K562 (cell line): ENCODE measurements at regions not wholly inside any gene's neighbourhood (a gene's known extent, or its start where the extent isn't known, plus 50 kb on each side); places are given as distances from the start of the nearest gene placed in this dataset.
"Not testable (repeated sequence)": the region's sequence is repeated elsewhere in the genome, so short reads cannot be mapped to it uniquely, and the experiment has no call there.

Experiments used
- CBX5 ChIP-seq: IDR thresholded peaks from 2 replicates; pipeline ENCODE4 v1.6.1; 2014; ENCODE audit warnings: low read depth, borderline replicate concordance
- MTA2 ChIP-seq: fragments of 450-650 bp; IDR thresholded peaks from 2 replicates; pipeline ENCODE4 v1.6.1; 2016; ENCODE audit warnings: low read depth
- NCOR1 ChIP-seq: fragments of 450-650 bp; IDR thresholded peaks from 2 replicates; pipeline ENCODE4 v1.6.1; 2016; ENCODE audit warnings: mild to moderate bottlenecking, moderate library complexity
- POLR2AphosphoS5 ChIP-seq: IDR thresholded peaks from 2 replicates; pipeline ENCODE4 v1.6.1; 2011; ENCODE audit warnings: mild to moderate bottlenecking, low read depth, low read length, moderate library complexity; ENCODE audit not compliant: control insufficient read depth, insufficient read depth
- ZNF143 ChIP-seq: sonication (generic); formaldehyde crosslinking; IDR thresholded peaks from 2 replicates; pipeline ENCODE4 v1.9.0; 2022; ENCODE audit warnings: mild to moderate bottlenecking, missing genetic modification reagents
- TF ChIP-seq, protein P1 (sequence below), 3 experiments: IDR thresholded peaks in 2 of 3; conservative IDR thresholded peaks in 1 of 3; 2 replicates each; pipeline ENCODE4 v1.5.1; 2011 to 2012; ENCODE audit warnings: low read length in 3 of 3, mild to moderate bottlenecking in 3 of 3, control low read depth in 2 of 3, improper control_type of control experiment in 1 of 3, inconsistent platforms in 1 of 3, low read depth in 1 of 3, mixed read lengths in 1 of 3, moderate library complexity in 1 of 3; ENCODE audit not compliant: insufficient read depth in 2 of 3

DNA sequence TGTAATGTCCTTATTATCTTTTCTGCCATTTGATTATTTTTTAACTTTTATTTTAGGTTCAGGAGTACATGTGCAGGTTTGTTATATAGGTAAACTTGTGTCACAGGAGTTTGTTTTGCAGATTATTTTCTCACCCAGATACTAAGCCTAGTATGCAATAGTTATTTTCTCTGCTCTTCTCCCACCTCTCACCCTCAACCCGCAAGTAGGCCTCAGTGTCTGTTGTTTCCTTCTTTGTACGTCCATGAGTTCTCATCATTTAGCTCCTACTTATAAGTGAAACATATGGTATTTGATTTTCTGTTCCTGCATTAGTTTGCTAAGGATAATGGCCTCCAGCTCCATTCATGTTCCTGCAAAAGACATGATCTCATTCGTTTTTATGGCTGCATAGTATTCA lies 270.0 kb downstream of the BTG1 start:
- TF ChIP-seq, protein P1, sequence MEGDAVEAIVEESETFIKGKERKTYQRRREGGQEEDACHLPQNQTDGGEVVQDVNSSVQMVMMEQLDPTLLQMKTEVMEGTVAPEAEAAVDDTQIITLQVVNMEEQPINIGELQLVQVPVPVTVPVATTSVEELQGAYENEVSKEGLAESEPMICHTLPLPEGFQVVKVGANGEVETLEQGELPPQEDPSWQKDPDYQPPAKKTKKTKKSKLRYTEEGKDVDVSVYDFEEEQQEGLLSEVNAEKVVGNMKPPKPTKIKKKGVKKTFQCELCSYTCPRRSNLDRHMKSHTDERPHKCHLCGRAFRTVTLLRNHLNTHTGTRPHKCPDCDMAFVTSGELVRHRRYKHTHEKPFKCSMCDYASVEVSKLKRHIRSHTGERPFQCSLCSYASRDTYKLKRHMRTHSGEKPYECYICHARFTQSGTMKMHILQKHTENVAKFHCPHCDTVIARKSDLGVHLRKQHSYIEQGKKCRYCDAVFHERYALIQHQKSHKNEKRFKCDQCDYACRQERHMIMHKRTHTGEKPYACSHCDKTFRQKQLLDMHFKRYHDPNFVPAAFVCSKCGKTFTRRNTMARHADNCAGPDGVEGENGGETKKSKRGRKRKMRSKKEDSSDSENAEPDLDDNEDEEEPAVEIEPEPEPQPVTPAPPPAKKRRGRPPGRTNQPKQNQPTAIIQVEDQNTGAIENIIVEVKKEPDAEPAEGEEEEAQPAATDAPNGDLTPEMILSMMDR (IDR thresholded peaks at IDR 0.05 in 2 of 3, conservative IDR thresholded peaks at IDR 0.05 in 1 of 3; ENCODE audit: insufficient read depth in 2 of 3, low read depth in 1 of 3, low read length in 3 of 3) = not testable (repeated sequence)
- TF ChIP-seq ZNF143, CBX5, POLR2AphosphoS5, MTA2, NCOR1: not testable (repeated sequence)
